NCI-H146 treated with DMSO at 0.1 percent for 48 hours (cell line): ENCODE measurements at regions not wholly inside any gene's neighbourhood (a gene's known extent, or its start where the extent isn't known, plus 50 kb on each side); places are given as distances from the start of the nearest gene placed in this dataset.

Experiments used
- DNase-seq: peaks from one replicate; lab custom pipeline; 2025; ENCODE audit not compliant: unreplicated experiment; lab: John Stamatoyannopoulos, UW

DNA sequence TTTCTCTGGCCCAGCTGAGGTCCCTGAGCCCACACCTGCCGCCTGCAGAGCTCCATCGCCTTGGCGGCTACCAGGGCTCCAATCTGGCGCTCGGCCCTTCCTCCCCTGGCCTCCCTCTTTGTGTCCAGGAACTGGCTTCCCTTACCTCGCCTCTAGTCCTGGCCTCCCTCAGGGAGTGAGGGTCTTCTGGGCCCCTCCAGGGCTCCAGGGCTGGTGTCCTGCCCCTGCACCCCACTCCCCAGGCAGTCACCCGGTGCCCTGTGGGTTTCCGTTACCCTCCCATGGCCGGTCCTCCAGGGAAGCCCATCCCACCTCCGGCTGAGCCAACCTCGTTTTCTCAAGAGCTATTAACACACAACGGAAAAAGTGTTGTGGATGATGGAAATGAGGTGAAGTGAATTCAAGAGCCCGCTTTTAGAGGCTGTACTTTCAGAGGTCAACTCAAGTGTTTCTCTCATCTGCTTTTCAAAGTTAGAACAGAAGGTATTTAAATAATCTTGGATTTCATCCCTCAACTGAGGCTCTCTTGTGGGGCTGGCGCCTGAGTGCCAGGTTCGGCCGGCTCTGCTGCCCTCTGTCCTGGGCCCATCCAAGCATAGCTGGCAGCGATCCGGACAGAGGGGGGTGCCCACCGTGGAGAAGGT lies 131.9 kb downstream of the ASB1 start:
- no peak for DNase-seq

DNA sequence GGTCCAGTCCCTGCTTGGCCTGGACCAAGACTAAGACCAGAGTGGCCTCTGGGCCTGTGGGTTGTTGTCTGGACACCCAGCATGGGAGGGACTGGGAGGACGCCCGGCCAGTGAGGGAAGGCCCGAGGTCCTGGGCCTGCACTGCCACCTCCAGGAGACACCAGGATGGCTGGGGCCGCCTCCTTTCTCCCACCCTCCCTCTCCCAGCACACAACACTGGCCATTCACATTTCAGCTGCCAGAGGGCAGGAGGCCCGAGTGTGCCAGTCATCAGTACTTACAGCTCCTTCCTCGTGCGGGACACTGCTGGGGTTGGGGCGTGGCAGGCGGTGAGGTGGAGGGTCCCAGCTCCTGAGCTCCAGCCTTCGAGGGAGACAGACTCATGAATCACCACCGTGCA lies 133.5 kb downstream of the ASB1 start:
- DNase-seq, result no peak

DNA sequence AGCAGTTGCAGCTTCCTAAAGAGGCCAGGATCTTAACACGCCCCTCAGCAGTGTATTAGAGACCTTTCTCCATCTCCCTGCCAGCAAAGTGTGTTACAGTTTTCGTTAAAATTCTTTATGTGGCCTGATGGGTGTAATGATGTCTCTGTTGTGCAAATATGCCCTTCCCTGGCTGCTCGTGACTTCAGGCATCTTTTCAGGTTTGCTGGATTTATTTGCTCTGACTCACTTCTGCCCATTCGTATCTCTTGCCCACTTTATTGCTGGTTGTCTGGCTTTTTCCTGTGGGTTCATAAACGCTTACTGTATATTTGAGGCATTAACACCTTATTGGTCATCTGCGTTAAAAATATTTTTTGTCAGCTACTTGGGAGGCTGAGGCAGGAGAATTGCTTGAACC lies 134.5 kb downstream of the ASB1 start:
- DNase-seq, result no peak

GRCh38 chr2:238562446-238562845 lies 135.7 kb downstream of the ASB1 start:
- DNase-seq, result no peak

DNA sequence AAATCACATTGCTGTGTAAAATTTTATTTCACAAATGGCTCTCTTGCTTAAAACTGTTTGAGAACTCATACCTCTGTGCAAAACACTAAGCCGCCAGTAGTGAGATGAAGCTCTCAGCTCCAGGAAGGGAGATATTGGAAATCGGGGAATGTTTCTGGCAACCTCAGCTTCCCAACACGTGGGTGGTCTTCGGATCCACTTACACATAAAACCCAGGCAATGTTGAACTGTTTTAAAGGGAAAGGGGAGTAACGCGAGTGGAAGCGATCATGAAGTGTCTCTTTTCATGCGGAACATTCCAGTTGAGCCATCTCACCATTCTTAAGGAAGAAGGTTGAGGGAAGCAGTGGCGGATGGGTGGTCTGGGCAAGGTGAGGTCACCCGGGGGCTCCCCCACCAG lies 136.8 kb downstream of the ASB1 start:
- DNase-seq, result no peak

DNA sequence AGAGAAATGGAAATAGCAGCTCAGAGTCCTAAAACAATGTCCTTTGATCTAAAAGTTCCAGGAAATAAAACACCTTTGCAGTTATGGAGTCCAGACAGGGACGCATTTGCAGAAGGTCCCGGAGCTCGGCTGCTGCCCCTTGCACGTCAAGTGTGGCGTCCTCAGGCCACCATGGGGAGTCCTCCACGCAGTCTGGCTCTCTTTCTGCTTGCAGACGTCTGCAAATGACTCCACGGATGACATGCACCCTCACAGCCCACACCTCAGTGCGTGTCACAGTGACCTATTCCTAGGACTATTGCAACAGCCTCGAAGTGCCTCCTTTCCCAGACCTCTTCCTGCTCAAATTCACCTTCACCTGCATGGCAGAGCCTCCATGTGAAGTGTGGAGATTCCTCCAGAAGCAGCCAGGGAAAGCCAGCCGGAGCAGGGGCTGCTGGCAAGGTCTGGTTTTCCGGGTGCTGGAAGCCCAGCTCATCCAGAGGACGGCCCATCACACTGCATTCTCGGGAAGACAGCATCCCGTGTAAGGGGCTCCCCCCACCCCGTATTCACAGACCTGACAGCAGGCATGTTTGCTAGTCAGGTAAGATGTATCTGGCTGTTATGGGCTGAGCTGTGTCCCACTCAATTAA lies 137.7 kb downstream of the ASB1 start:
- DNase-seq, result no peak

DNA sequence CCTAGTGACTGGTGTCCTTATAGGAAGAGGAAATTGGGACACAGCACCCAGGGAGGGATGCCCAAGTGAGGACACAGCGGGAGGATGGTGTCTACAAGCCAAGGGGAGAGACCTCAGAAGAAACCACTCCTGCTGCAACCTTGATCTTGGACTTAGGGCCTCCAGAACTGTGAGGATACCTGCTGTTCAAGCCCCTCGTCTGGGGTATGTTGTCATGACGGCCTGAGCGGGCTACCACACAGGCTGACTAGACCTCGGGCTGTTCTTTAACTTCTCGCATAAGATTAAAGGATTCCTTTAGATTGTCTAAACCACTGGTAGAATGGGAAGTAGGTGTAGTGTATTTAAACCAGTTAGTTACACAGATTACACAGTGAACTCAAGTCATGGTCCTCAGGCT lies 138.3 kb downstream of the ASB1 start:
- no peak for DNase-seq

- no peak for DNase-seq
Measured at GRCh38 chr2:238566001-238566645, 139.4 kb downstream of the ASB1 start.

DNA sequence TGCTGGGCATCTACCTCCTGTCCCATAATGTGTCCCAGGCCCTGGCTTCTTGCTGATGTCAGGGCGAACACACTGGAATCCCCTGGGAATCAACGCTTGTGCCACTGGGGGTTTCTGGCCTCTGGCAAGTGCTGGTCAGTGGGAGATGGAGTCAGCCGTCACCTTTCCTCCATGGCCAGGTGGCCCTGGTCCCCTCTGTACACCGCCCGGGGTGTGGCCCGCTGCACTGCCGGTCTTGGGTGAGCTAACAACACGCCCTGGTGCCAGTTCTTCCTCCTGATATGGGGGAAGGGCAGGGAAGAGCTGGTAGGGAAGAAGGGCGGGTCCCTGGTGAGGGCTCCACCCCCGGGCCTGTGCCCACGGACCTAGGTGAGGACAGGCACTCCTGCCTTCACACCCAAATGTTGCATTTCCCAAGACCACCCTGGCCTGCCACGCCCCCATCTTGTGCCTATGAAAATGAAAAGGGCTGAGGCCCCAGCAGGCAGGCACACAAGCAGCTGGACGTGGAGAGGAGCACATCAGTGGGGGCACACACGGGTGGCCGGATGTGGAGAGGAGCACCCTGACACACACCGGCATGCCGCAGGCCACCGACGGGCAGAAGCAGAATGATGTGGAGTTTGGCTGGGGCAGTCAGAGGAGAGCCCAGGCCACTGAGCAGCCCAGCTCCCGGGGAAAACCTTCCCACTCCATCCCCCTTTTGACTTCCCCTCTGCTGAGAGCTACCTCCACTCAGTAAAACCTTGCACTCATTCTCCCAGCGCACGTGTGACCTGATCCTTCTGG lies 140.5 kb downstream of the ASB1 start:
- DNase-seq, result no peak

- DNase-seq, result no peak
Measured at GRCh38 chr2:238567996-238568395, 141.3 kb downstream of the ASB1 start.

GRCh38 chr2:238568455-238569440 lies 142.0 kb downstream of the ASB1 start:
- no peak for DNase-seq

- DNase-seq, result no peak
Measured at GRCh38 chr2:238569507-238570195, 142.9 kb downstream of the ASB1 start.

- DNase-seq, result no peak
Measured at GRCh38 chr2:238570391-238570790, 143.7 kb downstream of the ASB1 start.

DNA sequence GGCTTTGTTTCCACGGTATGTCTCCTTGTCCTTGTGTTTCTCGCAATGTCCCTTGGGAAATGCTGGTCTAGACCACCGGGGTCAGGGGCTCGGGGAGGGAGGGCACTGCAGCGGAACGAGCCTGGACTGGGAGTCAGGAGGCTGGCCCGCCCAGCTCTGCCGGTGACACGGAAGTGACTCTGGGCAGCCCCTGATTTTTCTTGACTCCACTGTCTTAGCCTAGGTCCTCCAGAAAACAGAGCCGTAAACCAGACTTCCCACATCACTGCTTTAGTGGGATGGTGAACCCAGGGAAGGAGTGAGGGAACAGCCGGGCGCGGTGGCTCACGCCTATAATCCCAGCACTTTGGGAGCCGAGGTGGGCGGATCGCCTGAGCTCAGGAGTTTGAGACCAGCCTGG lies 144.2 kb downstream of the ASB1 start:
- DNase-seq, result no peak

DNA sequence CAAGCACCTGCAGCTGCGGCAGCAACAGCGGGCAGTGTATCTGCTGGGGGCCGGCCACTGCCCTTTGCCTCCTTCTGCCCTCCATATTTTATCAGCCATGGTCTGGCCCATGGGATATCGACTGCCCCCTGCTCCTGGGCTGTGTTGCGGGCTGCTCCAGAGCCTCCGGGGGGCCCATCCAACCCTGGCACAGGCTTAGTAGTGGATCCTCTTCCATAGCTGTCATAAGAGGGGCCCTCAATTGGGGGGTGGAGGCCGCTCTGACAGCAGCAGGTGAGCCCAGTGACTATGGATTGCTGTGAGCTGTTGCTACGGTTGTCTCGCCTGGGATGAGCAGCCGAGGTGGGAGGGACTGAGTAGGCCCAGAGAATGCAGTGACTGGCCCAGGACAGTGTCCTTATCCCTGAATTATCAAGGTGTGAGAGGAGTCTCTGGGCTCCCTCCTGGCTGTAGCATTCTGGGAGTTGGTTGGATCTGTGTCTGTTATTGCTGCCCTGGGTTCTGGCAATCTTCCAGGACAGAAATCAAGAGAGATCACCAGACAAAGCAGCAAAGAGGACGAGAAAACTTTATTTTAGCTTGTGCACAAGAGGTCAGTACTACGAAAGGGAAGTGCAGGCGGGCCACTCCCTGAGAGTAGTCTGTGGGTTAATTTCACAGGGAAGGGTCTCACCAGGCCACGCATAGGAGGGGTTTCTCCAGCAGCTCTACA lies 145.1 kb downstream of the ASB1 start:
- no peak for DNase-seq

GRCh38 chr2:238573065-238573778 lies 146.5 kb downstream of the ASB1 start:
- no peak for DNase-seq

DNA sequence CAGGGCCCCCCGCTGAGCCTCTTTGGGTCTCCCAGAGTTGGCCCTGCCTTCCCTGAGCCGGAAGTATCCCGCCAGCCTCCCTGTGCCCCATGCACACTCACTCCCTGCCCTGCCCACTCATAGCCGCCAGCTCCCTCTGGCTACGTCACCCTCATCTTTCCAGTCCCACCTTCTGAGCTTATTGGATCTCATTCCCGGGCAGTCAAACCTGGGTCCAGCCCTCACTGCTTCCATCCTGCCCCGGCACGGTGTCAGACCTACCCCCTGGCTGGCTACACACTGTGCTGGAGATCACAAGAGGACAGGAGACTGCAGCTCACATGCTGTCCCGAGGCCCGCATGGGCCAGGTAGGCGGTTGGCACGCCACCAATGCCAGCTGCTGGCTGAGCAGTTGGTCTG lies 147.2 kb downstream of the ASB1 start:
- no peak for DNase-seq

DNA sequence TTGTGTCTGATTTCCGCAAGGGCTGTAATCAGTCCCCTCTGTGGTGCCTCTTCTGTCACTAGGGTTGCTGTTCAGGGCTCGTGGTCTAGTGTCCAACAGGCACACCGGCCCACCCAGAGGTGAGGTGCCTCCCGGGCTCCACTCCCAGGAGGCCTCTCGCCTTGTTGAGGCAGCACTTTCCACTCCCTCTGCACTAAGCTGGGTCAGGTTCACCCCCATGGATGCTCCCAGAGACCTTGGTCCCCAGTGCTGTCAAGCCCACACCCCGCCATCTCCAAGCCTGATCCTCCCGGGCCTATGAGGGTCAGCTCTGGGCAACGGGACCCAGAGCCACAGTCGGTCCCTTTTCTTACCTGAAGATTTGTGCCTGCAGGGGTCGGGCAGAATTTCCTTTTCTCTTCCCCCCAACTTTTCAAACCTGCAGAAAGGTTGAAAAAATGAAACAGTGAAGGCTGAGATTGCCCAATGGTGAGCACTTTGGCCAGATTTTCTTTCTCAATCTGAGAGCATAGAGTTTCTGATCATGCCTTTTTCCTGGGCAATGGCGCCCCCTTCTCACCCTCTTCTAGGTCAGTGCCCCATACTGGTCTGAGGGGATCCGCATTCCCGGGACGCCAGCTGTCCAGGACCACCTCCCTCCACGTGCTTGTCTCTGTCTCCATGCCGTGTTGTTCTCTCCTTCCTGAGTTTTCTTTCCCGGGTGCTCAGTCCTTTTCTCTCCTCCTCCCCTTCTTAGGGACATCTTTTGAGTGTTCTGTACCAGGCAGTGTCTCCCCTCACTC lies 148.0 kb downstream of the ASB1 start:
- DNase-seq, result no peak
